ENCODE measurements at regions not wholly inside any gene's neighbourhood (a gene's known extent, or its start where the extent isn't known, plus 50 kb on each side); places are given as distances from the start of the nearest gene placed in this dataset.
"Not testable (repeated sequence)": the region's sequence is repeated elsewhere in the genome, so short reads cannot be mapped to it uniquely, and the experiment has no call there.

GRCh38 chr5:94025788-94026473 lies 284.5 kb upstream of the POU5F2 start:
- DNase-seq: no peak

GRCh38 chr5:94024620-94025019 lies 283.2 kb upstream of the POU5F2 start:
- DNase-seq: no peak

GRCh38 chr5:94024101-94024500 lies 282.7 kb upstream of the POU5F2 start:
- DNase-seq: peak; percentile 8

- DNase-seq: peak; percentile 38
Measured at GRCh38 chr5:94021246-94021645, 279.8 kb upstream of the POU5F2 start.

GRCh38 chr5:94017579-94017978 lies 276.2 kb upstream of the POU5F2 start:
- peak; percentile 19 for DNase-seq

- DNase-seq: no peak
Measured at GRCh38 chr5:94010814-94011213, 269.4 kb upstream of the POU5F2 start.

- DNase-seq: no peak
Measured at GRCh38 chr5:94009161-94009560, 267.8 kb upstream of the POU5F2 start.

- DNase-seq: no peak
Measured at GRCh38 chr5:93998951-93999455, 257.6 kb upstream of the POU5F2 start.

GRCh38 chr5:93997562-93997961 lies 256.2 kb upstream of the POU5F2 start:
- no peak for DNase-seq

- peak; percentile 24 for DNase-seq
Measured at GRCh38 chr5:93995126-93995621, 253.8 kb upstream of the POU5F2 start.

GRCh38 chr5:93993161-93993560 lies 251.8 kb upstream of the POU5F2 start:
- no peak for DNase-seq

- DNase-seq: no peak
Measured at GRCh38 chr5:93990504-93991070, 249.2 kb upstream of the POU5F2 start.

GRCh38 chr5:93985940-93986570 lies 244.7 kb upstream of the POU5F2 start:
- not testable (repeated sequence) for DNase-seq

GRCh38 chr5:93978222-93978621 lies 236.8 kb upstream of the POU5F2 start:
- DNase-seq: no peak

GRCh38 chr5:93967923-93968322 lies 226.5 kb upstream of the POU5F2 start:
- DNase-seq: no peak

GRCh38 chr5:93964421-93964820 lies 223.0 kb upstream of the POU5F2 start:
- DNase-seq: no peak

- no peak for DNase-seq
Measured at GRCh38 chr5:93960042-93960441, 218.6 kb upstream of the POU5F2 start.

- DNase-seq: no peak
Measured at GRCh38 chr5:93956006-93956405, 214.6 kb upstream of the POU5F2 start.

- DNase-seq: no peak
Measured at GRCh38 chr5:93954421-93955069, 213.1 kb upstream of the POU5F2 start.

- DNase-seq: no peak
Measured at GRCh38 chr5:93953442-93953841, 212.0 kb upstream of the POU5F2 start.

GRCh38 chr5:93941897-93942296 lies 200.5 kb upstream of the POU5F2 start:
- no peak for DNase-seq

- DNase-seq: not testable (repeated sequence)
Measured at GRCh38 chr5:93933269-93933668, 191.9 kb upstream of the POU5F2 start.

- no peak for DNase-seq
Measured at GRCh38 chr5:93930098-93930497, 188.7 kb upstream of the POU5F2 start.

Data from fibroblast of upper back skin (primary cell).